Caki2 (cell line): ENCODE measurements at regions not wholly inside any gene's neighbourhood (a gene's known extent, or its start where the extent isn't known, plus 50 kb on each side); places are given as distances from the start of the nearest gene placed in this dataset.
"Not testable (repeated sequence)": the region's sequence is repeated elsewhere in the genome, so short reads cannot be mapped to it uniquely, and the experiment has no call there.

Experiments used
- DNase-seq: peaks from one replicate; pipeline ENCODE4 v3.0.0-alpha.2; 2015; ENCODE audit warnings: low read depth
- in situ Hi-C: cut with HindIII; loops from 2 replicates; pipeline ENCODE4 v1.10.0; 2016; ENCODE audit warnings: low sequenced_read_pairs, low pct_unique_long_range_greater_than_20kb, mixed read lengths

GRCh38 chr2:17375262-17375661 is 143.0 kb downstream of the RAD51AP2 start:
- no peak for DNase-seq
- in situ Hi-C loops: no loop called here

- in situ Hi-C loops: no loop called here
- no peak for DNase-seq
Measured at GRCh38 chr2:17373741-17374140, 144.5 kb downstream of the RAD51AP2 start.

GRCh38 chr2:17373041-17373440 is 145.2 kb downstream of the RAD51AP2 start:
- in situ Hi-C loops: no loop called here
- DNase-seq: no peak

- no peak for DNase-seq
- in situ Hi-C loops: no loop called here
Measured at GRCh38 chr2:17363846-17364245, 154.4 kb downstream of the RAD51AP2 start.

- in situ Hi-C loops: no loop called here
- no peak for DNase-seq
Measured at GRCh38 chr2:17362956-17363355, 155.3 kb downstream of the RAD51AP2 start.

GRCh38 chr2:17355608-17356329 is 162.5 kb downstream of the RAD51AP2 start:
- DNase-seq: peak; percentile 88
- in situ Hi-C loops: no loop called here

- no peak for DNase-seq
Measured at GRCh38 chr2:17353263-17353662, 165.0 kb downstream of the RAD51AP2 start.

GRCh38 chr2:17342692-17343091 is 175.5 kb downstream of the RAD51AP2 start:
- in situ Hi-C loops: not testable (repeated sequence)

More at GRCh38 chr2:17353263-17353662, 165.0 kb downstream of the RAD51AP2 start:
- in situ Hi-C loops: no loop called here

GRCh38 chr2:17337507-17337906 is 180.7 kb downstream of the RAD51AP2 start:
- in situ Hi-C loops: no loop called here
- DNase-seq: no peak

More at GRCh38 chr2:17342692-17343091, 175.5 kb downstream of the RAD51AP2 start:
- not testable (repeated sequence) for DNase-seq

- in situ Hi-C loops: no loop called here
- no peak for DNase-seq
Measured at GRCh38 chr2:17336458-17336857, 181.8 kb downstream of the RAD51AP2 start.

- in situ Hi-C loops: no loop called here
- no peak for DNase-seq
Measured at GRCh38 chr2:17334300-17334699, 183.9 kb downstream of the RAD51AP2 start.

- in situ Hi-C loops: no loop called here
- no peak for DNase-seq
Measured at GRCh38 chr2:17331636-17332035, 186.6 kb downstream of the RAD51AP2 start.

GRCh38 chr2:17328161-17328560 is 190.1 kb downstream of the RAD51AP2 start:
- no peak for DNase-seq
- in situ Hi-C loops: no loop called here

GRCh38 chr2:17327649-17328048 is 190.6 kb downstream of the RAD51AP2 start:
- in situ Hi-C loops: no loop called here
- peak; percentile 41 for DNase-seq

- no peak for DNase-seq
- in situ Hi-C loops: no loop called here
Measured at GRCh38 chr2:17326717-17327116, 191.5 kb downstream of the RAD51AP2 start.

GRCh38 chr2:17323697-17324096 is 194.5 kb downstream of the RAD51AP2 start:
- in situ Hi-C loops: no loop called here
- DNase-seq: no peak

GRCh38 chr2:17322461-17322860 is 195.8 kb downstream of the RAD51AP2 start:
- no peak for DNase-seq
- in situ Hi-C loops: no loop called here

GRCh38 chr2:17319090-17319489 is 199.2 kb downstream of the RAD51AP2 start:
- DNase-seq: no peak
- in situ Hi-C loops: no loop called here

GRCh38 chr2:17318013-17318412 is 200.2 kb downstream of the RAD51AP2 start:
- no peak for DNase-seq
- in situ Hi-C loops: no loop called here

GRCh38 chr2:17317439-17317976 is 200.7 kb downstream of the RAD51AP2 start:
- no peak for DNase-seq
- in situ Hi-C loops: no loop called here
